ENCODE measurements at regions not wholly inside any gene's neighbourhood (a gene's known extent, or its start where the extent isn't known, plus 50 kb on each side); places are given as distances from the start of the nearest gene placed in this dataset.

- in situ Hi-C loops (cut with MboI; ENCODE audit: low sequenced_read_pairs, unreplicated experiment) = no loop called here
- no peak for DNase-seq (ENCODE audit: low spot score)
- TF ChIP-seq, protein P1, sequence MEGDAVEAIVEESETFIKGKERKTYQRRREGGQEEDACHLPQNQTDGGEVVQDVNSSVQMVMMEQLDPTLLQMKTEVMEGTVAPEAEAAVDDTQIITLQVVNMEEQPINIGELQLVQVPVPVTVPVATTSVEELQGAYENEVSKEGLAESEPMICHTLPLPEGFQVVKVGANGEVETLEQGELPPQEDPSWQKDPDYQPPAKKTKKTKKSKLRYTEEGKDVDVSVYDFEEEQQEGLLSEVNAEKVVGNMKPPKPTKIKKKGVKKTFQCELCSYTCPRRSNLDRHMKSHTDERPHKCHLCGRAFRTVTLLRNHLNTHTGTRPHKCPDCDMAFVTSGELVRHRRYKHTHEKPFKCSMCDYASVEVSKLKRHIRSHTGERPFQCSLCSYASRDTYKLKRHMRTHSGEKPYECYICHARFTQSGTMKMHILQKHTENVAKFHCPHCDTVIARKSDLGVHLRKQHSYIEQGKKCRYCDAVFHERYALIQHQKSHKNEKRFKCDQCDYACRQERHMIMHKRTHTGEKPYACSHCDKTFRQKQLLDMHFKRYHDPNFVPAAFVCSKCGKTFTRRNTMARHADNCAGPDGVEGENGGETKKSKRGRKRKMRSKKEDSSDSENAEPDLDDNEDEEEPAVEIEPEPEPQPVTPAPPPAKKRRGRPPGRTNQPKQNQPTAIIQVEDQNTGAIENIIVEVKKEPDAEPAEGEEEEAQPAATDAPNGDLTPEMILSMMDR (IDR thresholded peaks at IDR 0.05; ENCODE audit: borderline replicate concordance, control extremely low read depth, extremely low read depth, insufficient read depth, missing control alignments) = no peak
These were observed 52.9 kb upstream of the CITED4 start for GRCh38 chr1:40914927-40915569.

- in situ Hi-C loops (cut with MboI; ENCODE audit: low sequenced_read_pairs, unreplicated experiment) = no loop called here
- no peak for DNase-seq (ENCODE audit: low spot score)
- TF ChIP-seq, protein P1 (IDR thresholded peaks at IDR 0.05; ENCODE audit: borderline replicate concordance, control extremely low read depth, extremely low read depth, insufficient read depth, missing control alignments) = no peak
These were observed 53.4 kb upstream of the CITED4 start for GRCh38 chr1:40915581-40915980.

DNA sequence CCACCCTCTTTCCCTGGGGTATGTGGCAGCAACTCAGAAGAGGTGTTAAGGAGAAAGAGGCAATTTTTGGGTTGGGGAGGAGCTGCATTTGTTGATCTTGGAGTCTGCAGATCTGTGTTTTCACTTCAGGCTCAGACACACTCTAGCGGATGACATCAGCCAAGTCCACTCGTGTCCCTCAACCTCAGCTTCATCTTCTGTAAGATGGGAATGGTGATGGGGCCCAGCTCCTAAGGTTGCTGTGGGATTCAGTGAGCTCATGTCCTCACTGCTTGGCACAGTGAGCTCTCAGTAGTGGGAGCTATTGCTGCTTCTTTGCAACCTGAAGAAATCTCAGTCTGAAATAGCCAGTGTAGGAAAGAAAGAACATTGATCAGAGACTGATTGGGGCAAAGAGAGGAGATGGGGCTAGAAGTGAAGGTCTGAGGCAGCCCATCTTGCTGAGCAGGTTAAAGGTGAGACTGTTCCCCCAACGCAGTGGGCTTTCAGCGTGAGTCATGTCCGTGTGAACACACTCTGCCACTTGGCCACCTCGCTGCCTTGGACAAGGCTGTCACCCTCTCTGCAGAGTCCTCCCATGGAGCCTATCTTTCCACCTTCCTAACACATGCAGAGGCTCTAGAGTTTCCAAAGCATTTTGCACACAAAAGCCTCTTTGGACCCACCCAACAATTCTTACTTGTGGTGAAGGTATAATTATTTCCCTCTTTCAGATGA, 56.0 kb upstream of the CITED4 start:
- in situ Hi-C loops (cut with MboI; ENCODE audit: low sequenced_read_pairs, unreplicated experiment) = no loop called here
- DNase-seq (ENCODE audit: low spot score) = no peak
- TF ChIP-seq, protein P1 (IDR thresholded peaks at IDR 0.05; ENCODE audit: borderline replicate concordance, control extremely low read depth, extremely low read depth, insufficient read depth, missing control alignments) = no peak

DNA sequence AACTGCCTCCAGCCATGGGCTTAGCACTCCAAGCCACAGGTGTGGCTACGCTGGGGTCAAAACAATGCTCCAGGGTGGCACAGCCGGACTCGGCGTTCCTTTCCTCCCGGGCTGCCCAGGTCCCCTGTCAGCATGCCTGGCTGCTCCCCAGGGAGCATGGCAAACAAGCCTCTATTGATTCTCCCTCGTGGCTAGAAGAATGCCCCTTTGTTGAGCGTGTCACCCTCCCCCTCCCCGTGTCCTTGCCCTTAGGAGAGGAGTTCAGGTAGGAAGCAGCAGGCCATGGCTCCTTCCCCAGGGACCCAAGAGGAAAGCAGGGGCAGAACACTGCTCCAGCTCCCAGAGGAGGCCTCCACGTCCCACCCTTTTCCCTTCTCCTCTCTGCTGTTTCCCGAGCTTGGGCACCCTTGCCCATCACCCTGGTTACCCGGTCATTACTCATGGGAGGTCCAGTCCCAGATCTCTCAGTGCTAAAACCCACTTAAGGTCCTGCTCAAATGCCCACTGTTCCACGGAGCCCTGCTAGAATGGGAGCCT, 57.4 kb upstream of the CITED4 start:
- DNase-seq (ENCODE audit: low spot score) = no peak
- TF ChIP-seq, protein P1 (IDR thresholded peaks at IDR 0.05; ENCODE audit: borderline replicate concordance, control extremely low read depth, extremely low read depth, insufficient read depth, missing control alignments) = no peak
- in situ Hi-C loops (cut with MboI; ENCODE audit: low sequenced_read_pairs, unreplicated experiment) = no loop called here

DNA sequence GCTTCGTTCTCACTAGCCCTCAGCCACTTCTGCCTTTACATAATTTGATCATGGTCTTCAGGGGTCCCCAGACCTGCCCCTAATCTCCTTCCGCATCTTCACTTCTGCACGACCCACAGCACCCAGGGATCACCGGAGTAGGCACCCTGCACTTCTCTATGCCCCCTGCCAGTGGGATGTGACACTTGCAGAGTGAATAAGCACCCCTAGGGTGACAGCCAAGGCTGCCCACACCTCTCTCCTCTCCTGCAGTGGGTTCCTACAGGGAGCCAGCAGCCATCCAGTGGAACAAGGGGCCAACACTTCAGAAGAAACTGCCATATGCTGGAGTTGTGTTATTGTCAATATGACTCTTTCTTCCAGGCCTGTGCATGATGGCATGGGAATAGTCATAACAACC, 58.0 kb upstream of the CTPS1 start:
- TF ChIP-seq, protein P1 (IDR thresholded peaks at IDR 0.05; ENCODE audit: borderline replicate concordance, control extremely low read depth, extremely low read depth, insufficient read depth, missing control alignments) = no peak

DNA sequence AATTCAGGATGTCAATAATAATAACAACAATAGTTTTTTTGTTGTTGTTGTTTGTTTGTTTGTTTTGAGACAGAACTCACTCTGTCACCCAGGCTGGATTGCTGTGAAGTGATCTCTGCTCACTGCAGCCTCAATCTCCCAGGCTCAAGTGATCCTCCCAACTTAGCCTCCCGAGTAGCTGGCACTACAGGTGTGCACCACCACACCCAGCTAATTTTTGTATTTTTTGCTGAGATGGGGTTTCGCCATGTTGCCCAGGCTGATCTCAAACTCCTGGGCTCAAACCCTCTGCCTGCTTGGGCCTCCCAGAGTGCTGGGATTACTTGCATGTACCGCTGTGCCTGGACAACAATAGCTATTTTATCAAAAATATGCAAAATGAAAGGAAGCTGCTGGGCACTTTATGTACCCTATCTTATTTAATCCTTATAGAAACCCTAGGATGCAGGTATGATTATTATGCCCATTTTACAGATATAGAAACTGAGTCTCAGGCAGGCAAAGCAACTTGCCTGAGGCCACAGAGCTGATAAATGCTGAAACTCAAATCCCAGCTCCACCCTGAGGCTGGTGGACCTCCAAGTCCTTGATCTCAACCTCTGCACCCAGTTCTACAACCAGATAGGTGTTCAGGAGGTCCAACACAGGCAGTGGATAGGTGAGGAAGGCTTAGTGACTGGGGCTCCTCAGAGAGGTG, 57.4 kb upstream of the CTPS1 start:
- no peak for DNase-seq (ENCODE audit: low spot score)
- in situ Hi-C loops (cut with MboI; ENCODE audit: low sequenced_read_pairs, unreplicated experiment) = no loop called here
- TF ChIP-seq, protein P1 (IDR thresholded peaks at IDR 0.05; ENCODE audit: borderline replicate concordance, control extremely low read depth, extremely low read depth, insufficient read depth, missing control alignments) = no peak

More for the DNA sequence above, 58.0 kb upstream of the CTPS1 start:
- in situ Hi-C loops (cut with MboI; ENCODE audit: low sequenced_read_pairs, unreplicated experiment) = no loop called here
- no peak for DNase-seq (ENCODE audit: low spot score)
